CD4-positive, alpha-beta T cell treated with Interleukin-4 for 1 hour (primary cell): ENCODE measurements at regions not wholly inside any gene's neighbourhood (a gene's known extent, or its start where the extent isn't known, plus 50 kb on each side); places are given as distances from the start of the nearest gene placed in this dataset.
"Not testable (repeated sequence)": the region's sequence is repeated elsewhere in the genome, so short reads cannot be mapped to it uniquely, and the experiment has no call there.

Experiments used
- DNase-seq, 2 donors: peaks; one replicate each; pipeline ENCODE4 v3.0.0-alpha.2; 2020 to 2022

GRCh38 chr13:80499536-80500290 lies 158.8 kb upstream of the SPRY2 start:
- DNase-seq: no peak

- no peak for DNase-seq
Measured at GRCh38 chr13:80498433-80498832, 157.5 kb upstream of the SPRY2 start.

GRCh38 chr13:80497978-80498377 lies 157.1 kb upstream of the SPRY2 start:
- DNase-seq: no peak

- DNase-seq: no peak
Measured at GRCh38 chr13:80497439-80497838, 156.5 kb upstream of the SPRY2 start.

GRCh38 chr13:80496721-80497397 lies 155.9 kb upstream of the SPRY2 start:
- no peak for DNase-seq

GRCh38 chr13:80490491-80490943 lies 149.6 kb upstream of the SPRY2 start:
- DNase-seq: not testable (repeated sequence)

GRCh38 chr13:80486402-80486801 lies 145.5 kb upstream of the SPRY2 start:
- DNase-seq: no peak

- no peak for DNase-seq
Measured at GRCh38 chr13:80483157-80483556, 142.2 kb upstream of the SPRY2 start.

- no peak for DNase-seq
Measured at GRCh38 chr13:80481588-80481987, 140.7 kb upstream of the SPRY2 start.

GRCh38 chr13:80477661-80478443 lies 136.9 kb upstream of the SPRY2 start:
- peak in 1 of 2 donors; percentile 20 for DNase-seq

GRCh38 chr13:80476953-80477352 lies 136.0 kb upstream of the SPRY2 start:
- DNase-seq: no peak

- no peak for DNase-seq
Measured at GRCh38 chr13:80475718-80476117, 134.8 kb upstream of the SPRY2 start.

- DNase-seq: no peak
Measured at GRCh38 chr13:80473695-80474094, 132.8 kb upstream of the SPRY2 start.

GRCh38 chr13:80469853-80470381 lies 129.0 kb upstream of the SPRY2 start:
- peak in 1 of 2 donors; percentile 23 for DNase-seq

GRCh38 chr13:80469105-80469852 lies 128.4 kb upstream of the SPRY2 start:
- no peak for DNase-seq

- no peak for DNase-seq
Measured at GRCh38 chr13:80465321-80465720, 124.4 kb upstream of the SPRY2 start.

GRCh38 chr13:80463673-80464352 lies 122.9 kb upstream of the SPRY2 start:
- no peak for DNase-seq

GRCh38 chr13:80462567-80462966 lies 121.6 kb upstream of the SPRY2 start:
- no peak for DNase-seq

- no peak for DNase-seq
Measured at GRCh38 chr13:80462037-80462436, 121.1 kb upstream of the SPRY2 start.

- no peak for DNase-seq
Measured at GRCh38 chr13:80458543-80458942, 117.6 kb upstream of the SPRY2 start.

GRCh38 chr13:80454245-80454644 lies 113.3 kb upstream of the SPRY2 start:
- peak in 1 of 2 donors; percentile 4 for DNase-seq

GRCh38 chr13:80452279-80452678 lies 111.4 kb upstream of the SPRY2 start:
- DNase-seq: no peak
